Activated effector memory CD4-positive, alpha-beta T cell treated with anti-CD3 and anti-CD28 coated beads, Interleukin-2, amount 50 U/mL, for 16 hours (primary cell): ENCODE measurements at regions not wholly inside any gene's neighbourhood (a gene's known extent, or its start where the extent isn't known, plus 50 kb on each side); places are given as distances from the start of the nearest gene placed in this dataset.
"Not testable (repeated sequence)": the region's sequence is repeated elsewhere in the genome, so short reads cannot be mapped to it uniquely, and the experiment has no call there.

Experiments used
- DNase-seq: peaks from one replicate; pipeline ENCODE4 v3.0.0-alpha.2; 2020

- no peak for DNase-seq
These were observed 301.9 kb upstream of the DSEL start for GRCh38 chr18:67818432-67818831.

- DNase-seq: no peak
These were observed 298.8 kb upstream of the DSEL start for GRCh38 chr18:67815280-67815679.

DNA sequence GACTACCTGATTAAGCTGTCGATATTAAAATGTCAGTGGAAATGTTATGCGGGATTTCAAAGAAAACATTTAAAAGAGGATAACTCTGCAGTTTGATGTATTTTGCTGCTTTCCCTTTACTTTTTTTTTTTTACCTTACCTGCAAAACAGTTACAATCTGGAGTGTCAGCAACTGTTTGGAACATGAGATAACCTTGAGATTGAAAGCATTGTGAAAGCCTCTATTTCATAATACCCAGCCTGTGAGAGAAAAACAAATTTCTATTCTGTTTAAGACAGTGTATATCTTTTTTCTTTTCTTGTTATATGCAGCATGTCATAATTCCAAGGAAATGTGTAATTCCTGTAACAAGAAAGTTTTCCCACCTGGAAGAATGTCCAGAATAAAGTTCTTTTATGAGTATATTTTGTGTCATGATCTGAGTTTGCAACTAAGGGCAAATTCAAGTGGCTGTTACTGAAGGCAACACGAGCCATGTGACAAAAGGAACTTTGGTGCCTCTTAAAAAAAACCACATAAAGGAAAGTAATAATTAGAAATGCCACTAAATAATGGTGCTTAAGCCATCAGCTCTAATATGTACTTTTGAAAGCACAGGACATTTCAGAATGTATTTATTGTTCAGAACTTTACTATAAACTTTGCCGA is 297.0 kb upstream of the DSEL start:
- no peak for DNase-seq

DNA sequence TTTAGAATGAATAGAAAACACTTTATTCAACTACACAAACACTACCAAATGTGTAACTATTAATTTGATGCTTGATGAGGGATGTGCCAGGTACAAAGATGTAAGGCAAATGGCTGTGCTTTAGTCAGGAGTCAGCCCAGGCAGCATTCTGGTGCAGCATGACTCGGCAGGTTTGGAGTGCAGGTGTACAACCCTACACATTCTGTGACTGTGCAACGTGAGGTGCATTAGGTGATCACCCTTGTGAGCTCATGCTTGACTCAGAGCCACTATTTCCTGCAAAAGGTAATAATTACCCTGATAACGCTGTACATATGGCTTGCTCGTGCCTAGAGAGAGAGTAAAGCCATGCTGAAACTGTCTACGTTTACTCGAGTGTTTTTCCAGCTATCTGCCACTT is 288.7 kb upstream of the DSEL start:
- DNase-seq: no peak

DNA sequence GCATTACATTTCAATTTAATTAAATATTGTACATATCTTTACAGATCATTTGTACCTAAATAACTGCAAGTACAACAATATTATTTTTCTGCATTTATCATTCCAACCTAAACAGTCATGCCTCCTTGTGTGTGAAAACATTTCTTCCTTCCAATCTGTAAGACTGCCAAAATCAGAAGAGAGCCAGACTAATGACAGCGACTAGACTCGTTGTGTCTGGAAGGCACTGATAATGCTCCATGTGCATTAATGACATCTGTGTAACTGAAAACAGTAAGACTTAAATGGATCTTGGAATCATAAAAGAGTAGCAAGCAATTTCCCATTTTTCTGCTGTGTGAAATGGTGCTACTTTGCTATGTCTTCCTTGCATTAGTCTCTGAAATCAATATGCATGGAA is 278.0 kb upstream of the DSEL start:
- no peak for DNase-seq

DNA sequence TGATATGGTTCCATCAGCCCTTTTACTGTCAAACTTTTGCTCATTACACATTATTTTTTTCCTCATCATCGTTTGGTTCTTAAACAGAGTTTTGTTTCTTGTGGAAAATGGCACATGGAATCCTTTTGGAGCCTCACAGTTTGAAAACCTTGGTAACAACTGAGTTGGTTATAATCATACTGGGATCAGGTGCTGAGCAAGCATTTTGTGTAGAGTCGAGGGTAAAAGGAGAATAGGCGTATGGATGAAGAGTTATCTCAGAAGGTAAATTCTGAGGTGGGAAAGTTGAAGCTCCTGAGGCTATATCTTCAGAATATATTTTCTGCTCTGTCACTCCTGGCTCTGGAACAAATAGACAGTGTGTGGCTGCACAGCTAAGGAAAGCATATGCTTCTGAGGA is 274.0 kb upstream of the DSEL start:
- no peak for DNase-seq

GRCh38 chr18:67789165-67789545 is 272.6 kb upstream of the DSEL start:
- no peak for DNase-seq

DNA sequence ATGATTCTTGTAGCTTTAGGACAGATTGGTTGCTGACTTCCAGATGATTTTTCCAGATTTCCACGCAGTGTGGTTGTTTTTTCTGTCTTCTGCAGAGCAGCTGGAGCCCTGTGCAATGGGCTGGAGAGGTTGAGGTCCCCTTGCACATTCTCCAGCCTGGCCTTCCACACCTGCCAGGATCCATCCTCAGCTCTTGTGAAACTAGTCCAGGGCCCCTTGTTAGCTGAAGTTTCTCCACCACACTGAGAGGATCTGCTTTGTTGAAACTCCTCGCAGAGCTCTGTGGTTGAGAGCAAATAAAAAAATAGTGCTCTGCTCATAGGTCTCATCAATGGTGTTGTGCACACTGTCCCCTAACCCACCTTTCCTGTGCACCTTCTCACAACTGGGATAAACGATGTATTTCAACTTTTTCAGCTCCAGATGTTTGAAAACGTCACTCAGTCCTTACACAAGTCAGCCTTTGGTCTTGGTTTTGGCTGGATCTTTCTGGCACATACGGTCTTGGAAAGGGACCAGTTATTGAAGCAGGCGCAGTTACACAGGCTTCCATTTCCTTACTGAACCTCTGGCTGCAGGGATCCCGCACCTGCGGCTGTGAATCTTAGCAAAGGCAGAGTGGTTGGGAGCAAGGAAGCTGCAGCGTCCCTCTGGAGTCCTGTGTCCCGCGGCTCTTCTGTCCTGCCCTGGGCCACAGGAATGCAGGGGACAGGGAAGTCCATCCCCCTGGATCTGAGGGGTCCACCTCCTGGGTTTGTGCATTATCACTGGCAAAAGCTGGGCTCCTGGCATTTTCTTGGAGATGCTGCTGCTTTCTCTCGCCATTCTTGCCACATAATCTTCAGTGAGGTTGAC is 272.0 kb upstream of the DSEL start:
- no peak for DNase-seq

- no peak for DNase-seq
These were observed 266.9 kb upstream of the DSEL start for GRCh38 chr18:67783196-67783946.

GRCh38 chr18:67778016-67778415 is 261.5 kb upstream of the DSEL start:
- DNase-seq: no peak

DNA sequence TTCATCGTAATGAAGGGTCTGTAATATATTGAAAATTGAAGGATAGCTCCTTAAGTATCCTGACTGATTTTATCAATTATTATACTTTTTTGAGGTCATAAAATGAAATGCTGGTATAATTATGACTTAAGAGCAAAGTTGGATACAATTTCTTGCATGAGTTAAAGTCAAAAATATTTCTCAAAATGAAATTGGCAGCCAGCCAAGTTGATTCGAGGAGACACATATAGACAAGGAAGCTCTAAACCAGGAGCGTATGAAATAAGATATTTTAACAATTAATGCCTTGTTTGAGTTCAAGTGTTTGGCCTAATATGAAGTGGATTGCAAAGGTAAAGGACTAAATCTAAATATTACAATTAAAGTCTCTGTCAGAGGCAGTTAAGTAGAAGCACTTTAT is 260.4 kb upstream of the DSEL start:
- no peak for DNase-seq

DNA sequence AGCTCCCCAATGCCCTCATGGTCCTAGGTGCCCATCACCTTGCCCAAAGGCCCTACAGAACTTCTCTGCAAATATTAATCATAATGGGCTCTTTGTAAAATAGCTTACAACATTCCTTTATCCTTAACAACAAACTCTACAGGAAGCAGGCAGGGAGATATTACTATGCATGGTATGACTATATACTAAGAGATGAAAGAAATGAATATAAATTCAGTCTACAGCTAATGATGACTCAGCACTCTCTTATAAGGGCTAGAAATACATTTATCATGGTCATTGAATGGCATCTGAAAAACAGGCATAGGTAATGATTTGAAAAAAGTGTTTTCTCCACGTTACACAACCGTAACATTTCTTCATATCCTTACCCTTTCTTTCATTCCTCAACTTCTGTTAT is 254.8 kb upstream of the DSEL start:
- DNase-seq: no peak

DNA sequence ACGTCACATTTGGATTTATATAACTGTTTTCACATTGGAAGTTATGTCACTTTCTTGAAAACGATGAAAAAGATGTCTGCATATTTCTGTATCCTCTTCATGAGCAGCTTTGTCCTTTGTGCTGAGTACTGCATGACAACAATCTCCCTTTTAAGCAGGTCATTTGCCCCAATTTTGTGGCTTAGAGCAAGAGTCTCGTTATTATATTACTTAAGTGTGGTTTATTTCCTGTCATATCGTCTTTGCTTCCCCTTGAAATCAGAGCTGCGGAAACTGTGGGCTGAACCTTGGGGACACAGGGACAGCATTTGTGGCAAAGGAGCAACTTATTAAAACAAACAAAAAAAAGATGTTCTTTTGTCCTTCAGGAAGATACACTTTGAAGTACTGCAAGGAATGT is 254.0 kb upstream of the DSEL start:
- no peak for DNase-seq

DNA sequence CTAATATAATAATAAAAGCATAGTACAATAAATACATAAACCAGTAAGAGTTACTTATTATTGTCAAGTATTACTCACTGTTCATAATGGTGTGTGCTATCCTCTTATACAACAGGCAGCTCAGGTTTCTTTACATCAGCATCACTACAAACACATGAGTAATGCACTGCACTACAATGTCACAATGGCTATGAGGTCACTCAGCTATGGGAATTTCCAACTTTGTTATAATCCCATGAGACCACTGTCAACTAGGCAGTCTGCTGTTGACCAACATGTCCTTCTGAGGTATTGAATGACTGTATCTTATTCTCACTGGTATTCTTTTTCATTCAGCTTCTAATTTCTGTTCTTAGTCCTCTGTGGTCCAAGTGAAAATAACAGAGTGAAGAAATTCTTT is 250.4 kb upstream of the DSEL start:
- no peak for DNase-seq

DNA sequence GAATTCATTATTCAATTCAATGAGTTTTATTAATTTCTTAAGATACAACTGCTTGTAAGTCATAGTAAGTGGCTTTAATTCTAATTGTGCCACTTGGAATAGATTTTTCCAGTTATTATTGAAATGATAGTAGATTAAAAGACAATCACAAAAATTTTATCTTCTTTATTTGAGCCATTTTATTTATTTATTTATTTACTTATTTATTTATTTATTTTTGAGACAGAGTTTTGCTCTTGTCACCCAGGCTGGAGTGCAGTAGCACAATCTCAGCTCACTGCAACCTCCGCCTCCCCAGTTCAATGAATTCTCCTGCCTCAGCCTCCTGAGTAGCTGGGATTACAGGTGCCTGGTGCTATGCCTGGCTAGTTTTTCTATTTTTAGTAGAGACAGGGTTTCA is 235.7 kb upstream of the DSEL start:
- DNase-seq: not testable (repeated sequence)

- DNase-seq: no peak
These were observed 226.4 kb upstream of the DSEL start for GRCh38 chr18:67742954-67743353.

- no peak for DNase-seq
These were observed 226.0 kb upstream of the DSEL start for GRCh38 chr18:67742525-67742924.

GRCh38 chr18:67735506-67735905 is 219.0 kb upstream of the DSEL start:
- no peak for DNase-seq

DNA sequence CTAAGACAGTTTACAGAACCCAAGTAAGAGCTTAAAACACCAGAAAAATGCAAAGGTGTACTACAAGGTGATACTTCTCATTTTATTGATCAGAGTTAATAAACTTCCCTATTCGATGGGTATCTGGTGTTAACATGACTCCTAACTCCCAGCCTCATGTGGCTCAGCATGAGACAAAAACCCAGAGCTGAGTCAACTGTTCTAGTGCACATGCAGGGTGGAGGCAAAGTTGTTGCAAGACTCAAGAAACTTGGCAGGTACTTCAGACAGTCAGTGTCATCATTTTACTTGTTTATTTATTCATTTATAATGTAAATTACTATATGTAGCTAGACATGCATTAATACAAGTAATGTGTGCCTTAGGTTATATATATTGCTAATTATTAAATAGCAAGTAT is 216.6 kb upstream of the DSEL start:
- DNase-seq: no peak

- DNase-seq: no peak
These were observed 215.3 kb upstream of the DSEL start for GRCh38 chr18:67731851-67732250.

GRCh38 chr18:67730886-67731285 is 214.4 kb upstream of the DSEL start:
- no peak for DNase-seq

GRCh38 chr18:67728364-67728763 is 211.8 kb upstream of the DSEL start:
- DNase-seq: no peak

GRCh38 chr18:67726882-67727281 is 210.4 kb upstream of the DSEL start:
- no peak for DNase-seq

GRCh38 chr18:67717800-67718199 is 201.3 kb upstream of the DSEL start:
- DNase-seq: no peak
